NB4 (cell line): ENCODE measurements at regions not wholly inside any gene's neighbourhood (a gene's known extent, or its start where the extent isn't known, plus 50 kb on each side); places are given as distances from the start of the nearest gene placed in this dataset.

Experiments used
- CTCF ChIP-seq: IDR thresholded peaks from one replicate; pipeline ENCODE4 v1.5.1; 2012; ENCODE audit warnings: low read depth, low read length
- POLR2A ChIP-seq: IDR thresholded peaks from 2 replicates; pipeline ENCODE4 v1.6.1; 2011; ENCODE audit warnings: mild to moderate bottlenecking; ENCODE audit not compliant: insufficient read length; ENCODE audit errors: extremely low read depth

- no peak for TF ChIP-seq CTCF
- no peak for TF ChIP-seq POLR2A
These were observed 110.4 kb upstream of the CFAP20DC start for GRCh38 chr3:59160133-59160746.
